GM21390 (cell line): ENCODE measurements at regions not wholly inside any gene's neighbourhood (a gene's known extent, or its start where the extent isn't known, plus 50 kb on each side); places are given as distances from the start of the nearest gene placed in this dataset.

ENCODE experiments used
- ATAC-seq: cut with Tn5 transposase; IDR thresholded peaks from one replicate; pipeline ENCODE4 v1.9.1; 2021; ENCODE audit not compliant: unreplicated experiment

DNA sequence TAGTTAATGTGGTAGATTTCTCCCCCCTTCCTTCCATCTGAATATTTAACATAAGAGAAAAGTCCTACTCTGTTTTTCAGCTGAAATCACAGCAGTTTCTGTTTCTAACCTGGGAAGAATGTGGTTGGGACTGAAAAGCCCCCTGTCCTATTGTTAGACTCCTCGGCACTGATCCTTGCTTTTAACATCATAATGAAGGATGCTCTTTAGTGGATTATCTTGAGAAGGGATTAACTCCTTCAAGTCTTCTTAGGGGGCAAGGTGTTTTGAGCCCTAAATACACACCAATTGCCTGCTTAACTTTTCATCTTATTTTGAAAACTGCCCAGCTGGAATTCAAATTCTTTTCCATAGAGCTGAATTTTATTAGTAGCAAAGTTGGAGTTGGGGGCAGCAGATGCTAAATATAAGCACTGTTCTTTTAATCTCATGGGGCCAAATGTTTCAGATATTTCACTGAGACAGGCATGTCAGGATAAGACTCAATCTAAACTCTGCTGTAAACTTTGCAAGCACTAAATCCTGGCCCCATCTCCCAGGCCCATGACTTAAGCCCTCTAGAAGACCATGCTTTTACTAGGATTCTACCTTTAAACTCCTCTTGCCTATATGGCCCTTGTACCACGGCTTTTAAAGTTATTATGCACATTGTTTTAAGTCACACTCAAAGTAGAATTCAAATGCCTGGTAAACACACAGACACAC lies 243.2 kb upstream of the NR2F2 start:
- ATAC-seq = no peak

DNA sequence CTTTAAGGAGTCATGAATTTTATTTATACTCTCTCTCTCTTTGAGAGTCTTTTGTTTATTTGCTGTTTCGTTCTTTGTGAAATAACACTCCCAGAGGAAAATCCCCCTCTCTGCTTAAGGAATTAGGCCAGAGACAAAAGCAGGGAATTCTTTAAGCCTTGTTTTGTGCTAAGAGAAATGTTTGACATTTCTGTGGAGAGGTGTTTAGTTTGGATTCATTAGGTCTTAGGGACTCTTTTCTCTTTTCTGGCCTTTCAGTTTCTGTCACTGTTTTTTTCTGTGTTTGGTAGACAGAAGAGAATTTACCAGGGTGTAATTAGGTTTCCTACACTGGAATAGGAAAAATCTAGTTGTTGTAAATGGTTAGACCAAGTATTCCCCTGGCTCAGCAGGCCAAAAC lies 241.8 kb upstream of the NR2F2 start:
- no peak for ATAC-seq

DNA sequence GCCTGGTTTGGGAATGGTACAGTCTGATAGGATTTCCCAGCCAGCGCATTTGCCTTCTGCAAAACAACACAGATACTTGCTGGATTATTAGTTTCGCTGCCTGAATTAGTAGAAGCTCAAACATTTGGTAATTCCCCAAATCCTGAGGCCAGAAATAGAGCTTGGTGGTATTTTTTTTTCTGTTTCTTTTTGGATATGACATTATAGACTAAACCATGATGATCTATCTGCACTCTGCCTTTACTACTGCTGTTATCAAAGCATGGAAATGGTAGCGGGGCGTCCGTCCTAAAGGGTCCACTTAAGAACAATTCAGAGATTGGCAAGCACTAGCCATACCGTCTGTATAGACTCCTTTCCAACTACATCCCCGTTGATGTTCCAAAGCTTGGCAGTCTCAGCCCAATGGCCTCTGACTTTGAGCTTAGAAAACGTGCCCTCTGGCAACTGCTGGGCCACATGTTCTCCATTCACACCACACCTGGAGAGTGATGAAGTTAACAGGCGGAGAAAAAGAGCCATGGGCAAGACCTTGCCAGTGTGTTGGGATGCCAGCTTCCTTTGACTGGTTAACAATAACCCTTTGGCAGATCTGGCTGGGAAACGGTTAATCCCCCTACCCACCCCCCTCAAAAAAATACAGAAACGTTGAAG lies 241.0 kb upstream of the NR2F2 start:
- ATAC-seq = no peak

DNA sequence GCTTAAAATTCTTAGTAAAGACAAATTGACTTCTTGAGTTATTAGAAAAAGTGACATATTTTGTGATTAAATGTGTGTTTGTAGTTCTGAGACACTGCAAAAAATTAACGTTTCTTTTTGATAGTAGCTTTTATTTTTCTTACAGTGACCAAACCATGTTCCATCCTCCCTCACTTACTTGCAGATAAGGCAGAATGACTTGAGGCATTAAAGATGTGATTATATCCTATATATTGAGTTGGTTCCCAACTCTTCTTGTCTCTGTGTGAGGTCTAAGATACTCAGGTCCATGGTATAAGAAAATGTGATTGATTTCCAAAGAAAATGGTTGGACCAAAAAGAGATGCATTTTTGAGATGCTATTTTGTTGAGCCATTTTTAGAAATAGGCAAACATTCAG lies 238.3 kb upstream of the NR2F2 start:
- ATAC-seq = no peak

DNA sequence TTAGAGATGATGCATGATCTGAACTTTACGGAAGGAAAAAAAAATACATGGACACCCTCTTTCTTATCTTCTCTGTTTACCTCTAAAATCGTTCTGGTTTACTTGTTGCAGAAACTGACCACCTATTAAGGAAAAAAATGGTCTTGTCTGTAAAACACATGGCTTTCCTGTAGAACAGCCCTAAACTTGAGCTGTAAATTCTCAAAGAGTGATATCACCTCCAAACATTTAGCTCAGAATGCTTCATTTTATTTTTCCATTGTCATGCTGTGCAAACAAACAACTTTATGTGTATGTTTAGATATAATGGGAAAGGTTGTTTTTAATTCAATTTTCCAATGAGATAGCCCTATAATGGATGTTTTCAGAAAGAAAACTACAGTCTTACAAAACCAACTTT lies 237.4 kb upstream of the NR2F2 start:
- no peak for ATAC-seq

DNA sequence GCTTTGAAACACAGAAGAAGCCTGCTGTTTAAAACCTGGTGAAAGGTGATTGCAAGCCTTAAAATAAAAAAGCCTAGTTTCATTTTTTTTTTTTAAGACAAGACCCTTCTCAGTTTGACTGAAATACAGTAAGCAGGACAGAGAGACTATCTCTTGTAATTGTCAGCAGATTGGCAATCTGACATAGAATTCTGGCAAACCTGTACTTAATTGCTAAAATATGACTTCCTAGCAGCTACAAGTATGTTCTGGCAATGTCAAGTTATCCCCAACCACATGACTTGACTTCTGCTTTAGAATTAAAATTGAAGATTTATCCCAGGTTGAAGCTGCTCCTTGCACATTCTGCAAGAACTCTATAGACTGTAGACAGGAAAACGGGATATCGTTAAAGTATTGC lies 232.8 kb upstream of the NR2F2 start:
- no peak for ATAC-seq

DNA sequence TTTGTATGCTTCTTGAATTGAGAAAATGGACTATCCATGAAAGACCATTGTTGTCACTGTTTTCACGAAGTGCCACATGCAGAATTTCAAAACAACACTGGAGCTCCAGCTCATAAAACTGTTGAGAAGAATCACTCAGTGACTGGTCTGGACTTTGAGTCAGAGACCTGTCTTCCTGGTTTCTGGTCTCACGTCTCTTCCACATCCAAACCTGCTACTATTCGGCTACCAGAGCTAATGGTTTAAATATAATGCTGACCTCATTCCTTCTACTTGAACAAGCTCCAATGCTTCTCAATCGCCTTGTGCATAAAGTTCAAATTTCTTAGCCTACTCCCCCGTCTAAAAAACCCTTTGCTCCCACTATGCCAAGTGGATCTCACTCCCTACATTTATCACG lies 227.9 kb upstream of the NR2F2 start:
- ATAC-seq = no peak

DNA sequence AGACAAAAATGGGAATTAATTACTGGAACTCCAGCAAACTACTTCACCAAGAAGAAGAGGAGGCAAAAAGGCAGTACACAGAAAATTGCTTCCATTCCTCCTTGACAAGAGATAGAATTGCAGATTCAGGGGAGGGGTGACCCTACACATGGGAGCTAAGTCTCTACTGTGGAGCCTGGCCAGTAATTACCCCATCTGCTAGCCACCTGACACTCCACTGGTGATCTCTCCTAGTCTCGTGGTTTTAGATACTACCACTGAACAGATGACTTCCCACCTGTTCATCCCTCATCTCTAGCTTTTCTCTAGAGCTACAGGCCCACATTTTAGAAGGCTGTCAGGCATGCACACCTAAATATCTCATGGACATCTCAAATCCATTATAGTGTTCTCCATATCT lies 224.3 kb upstream of the NR2F2 start:
- ATAC-seq = no peak

DNA sequence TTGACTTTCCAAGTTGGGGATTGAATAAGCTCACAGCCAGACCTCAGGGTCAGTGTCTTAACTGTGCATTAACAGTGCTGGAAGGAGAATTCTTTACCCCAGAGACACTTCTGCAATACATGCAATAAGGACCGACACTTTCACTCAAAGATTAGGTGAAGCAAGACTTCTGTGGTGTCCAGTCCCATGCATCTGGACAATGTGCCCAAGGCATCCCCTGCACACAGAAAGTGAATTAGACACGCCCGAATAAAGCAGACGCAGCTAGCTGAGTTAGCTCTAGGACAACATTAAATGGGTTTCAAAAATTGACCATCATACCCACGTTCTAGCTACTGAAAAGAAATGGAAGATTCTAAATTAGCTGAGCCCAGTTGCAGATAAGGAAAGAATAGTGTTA lies 223.9 kb upstream of the NR2F2 start:
- ATAC-seq = no peak

DNA sequence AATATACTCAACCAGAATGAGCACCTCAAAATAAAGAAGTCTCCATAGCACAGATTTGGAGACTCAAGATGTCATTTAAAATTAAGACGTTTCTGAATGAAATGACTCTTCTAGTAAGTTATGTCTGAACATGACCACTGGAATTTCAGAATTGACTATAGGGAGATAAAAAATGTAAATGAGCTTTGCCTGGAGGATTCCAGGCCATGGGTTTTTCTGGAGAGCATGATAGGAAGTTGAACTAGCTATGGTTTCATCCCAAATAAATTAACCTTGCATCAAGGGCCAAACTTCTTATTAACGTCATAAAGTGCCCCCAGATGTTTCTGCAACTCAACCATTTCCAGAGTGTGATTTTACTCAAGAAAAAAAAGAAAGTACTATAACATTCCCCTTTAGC lies 222.6 kb upstream of the NR2F2 start:
- no peak for ATAC-seq

DNA sequence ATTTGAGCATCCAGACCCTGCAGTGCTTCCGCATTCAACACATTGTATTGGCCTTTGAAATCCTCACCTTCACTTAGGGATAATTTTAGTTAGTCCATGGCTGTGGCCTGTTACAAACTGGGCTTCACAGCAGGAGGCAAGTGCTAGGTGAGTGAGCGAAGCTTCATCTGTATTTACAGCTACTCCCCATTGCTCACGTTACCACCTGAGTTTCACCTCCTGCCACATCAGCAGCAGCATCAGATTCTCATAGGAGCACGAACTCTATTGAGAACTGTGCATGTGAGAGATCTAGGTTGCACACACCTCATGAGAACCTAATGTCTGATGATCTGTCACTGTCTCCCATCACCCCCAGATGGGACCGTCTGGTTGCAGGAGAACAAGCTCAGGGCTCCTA lies 222.1 kb upstream of the NR2F2 start:
- ATAC-seq = no peak

DNA sequence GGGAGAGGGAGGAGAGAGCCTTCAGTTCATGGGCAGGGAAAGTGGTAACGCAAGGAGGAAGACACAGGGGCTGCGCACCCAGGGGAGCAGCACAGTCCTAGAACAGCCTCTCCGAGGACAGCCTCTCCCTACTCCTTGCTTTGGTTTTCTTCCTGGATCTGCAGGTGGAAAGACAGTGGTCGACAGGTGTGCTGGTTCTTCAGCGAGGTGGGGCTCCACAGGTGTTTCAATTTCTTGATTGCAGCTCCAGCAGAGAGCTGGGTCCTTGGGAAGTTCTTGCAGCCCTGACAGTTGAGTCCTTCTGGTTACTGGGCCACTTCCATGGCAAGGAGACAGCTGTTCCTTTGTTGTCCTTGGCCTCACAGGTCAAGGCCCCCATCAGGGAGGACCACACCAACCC lies 220.7 kb upstream of the NR2F2 start:
- ATAC-seq = no peak

DNA sequence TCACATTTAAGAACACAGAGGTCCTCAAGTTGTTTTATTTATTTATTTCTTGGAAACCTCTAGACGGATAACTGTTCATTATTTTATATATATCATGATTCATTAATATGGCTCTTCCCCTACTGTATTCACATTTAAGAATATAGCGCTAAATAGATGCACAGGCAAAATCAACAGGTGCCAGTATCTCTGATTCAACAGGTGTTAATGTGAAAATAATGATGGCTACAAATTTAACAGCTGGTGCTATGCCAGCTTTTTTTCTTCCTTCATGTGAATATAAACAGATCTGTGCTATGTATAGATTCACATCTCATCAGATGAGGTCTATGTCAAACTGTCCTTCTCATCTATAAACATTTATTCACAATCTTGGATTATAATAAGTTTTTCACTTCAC lies 218.5 kb upstream of the NR2F2 start:
- ATAC-seq = no peak

DNA sequence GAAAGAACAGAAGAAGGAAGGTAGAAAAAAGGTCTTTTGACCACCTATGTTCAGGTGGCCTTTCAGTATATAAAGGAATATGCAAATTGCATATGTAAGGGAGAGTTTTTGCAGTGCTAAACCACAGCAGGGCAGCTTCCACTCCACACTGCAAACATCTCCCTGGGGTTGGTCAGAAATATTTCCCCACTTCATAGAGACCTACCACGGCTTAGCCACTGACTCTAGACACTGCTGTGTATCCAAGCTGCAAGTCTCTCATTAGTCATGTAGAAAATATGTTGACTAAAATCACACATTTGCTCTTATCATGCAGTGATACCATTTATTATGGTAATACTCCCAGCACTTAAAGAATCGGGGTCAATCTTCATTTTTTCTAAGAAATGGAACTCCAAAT lies 214.9 kb upstream of the NR2F2 start:
- no peak for ATAC-seq

DNA sequence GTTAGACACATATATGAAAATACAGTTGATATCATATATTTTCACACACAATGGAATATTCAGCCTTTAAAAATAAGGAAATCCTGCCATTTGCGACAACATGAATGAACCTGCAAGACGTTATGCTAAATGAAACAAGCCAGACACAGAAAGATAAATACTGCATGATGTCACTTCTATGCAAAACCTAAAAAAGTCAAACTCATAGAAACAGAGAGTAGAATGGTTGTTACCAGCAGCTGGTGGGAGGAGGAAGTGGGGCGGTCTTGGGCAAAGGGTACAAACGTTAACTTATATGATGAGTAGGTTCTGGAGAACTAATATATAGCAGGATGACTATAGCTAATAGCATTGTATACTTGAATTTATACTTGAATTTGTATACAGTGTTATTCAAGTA lies 213.2 kb upstream of the NR2F2 start:
- no peak for ATAC-seq

DNA sequence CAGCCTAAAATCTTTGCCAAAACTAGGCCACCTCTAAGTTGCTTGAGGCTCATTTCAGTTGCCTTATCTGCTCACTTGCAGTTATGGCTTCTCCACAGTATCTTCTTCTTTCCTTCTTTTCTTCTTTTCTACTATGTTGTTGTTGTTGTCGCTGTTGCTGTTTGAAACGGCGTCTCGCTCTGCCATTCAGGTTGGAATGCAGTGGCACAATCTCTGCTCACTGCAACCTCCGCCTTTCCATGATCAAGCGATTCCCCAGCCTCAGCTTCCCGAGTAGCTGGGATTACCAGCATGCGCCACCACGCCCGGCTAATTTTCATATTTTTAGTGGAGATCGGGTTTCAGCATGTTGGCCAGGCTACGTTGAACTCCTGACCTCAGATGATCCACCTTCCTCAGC lies 210.8 kb upstream of the NR2F2 start:
- ATAC-seq = no peak

DNA sequence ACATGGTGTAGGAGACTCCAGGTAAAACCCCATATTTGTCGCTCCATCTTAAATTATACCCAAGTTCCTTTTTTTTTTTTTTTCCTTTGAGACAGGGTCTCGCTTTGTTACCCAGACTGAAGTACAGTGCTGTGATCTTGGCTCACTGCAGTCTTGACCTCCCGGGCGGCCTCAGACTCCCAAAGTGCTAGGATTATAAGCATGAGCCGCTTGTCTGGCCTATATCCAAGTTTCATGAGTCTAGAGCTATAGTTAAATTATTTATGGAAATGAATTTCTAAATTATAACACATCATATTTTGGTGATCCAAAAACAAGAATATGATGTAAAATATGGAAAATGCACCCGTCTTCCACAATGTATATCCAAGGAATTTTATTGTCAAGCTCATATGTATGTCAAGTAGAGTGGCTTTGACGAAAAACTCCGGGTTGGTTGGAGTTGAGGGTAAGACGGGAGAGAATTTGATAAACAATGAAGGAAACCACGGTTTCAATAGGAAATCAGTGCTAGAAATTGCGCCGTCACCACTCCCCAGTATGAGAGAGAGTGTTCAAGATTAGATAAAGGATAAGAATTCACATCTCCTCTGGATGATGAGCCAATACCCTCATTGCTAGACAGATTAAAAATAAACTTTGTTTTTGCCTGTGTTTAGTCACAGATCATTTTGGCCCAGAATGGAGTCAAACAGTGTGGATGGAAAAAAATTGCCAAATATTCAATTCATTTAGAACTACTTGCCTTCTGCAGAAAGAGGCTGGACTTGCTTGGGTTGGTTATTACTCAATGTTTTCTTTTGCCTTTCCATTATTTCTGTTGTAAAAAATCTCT lies 209.2 kb upstream of the NR2F2 start:
- no peak for ATAC-seq

DNA sequence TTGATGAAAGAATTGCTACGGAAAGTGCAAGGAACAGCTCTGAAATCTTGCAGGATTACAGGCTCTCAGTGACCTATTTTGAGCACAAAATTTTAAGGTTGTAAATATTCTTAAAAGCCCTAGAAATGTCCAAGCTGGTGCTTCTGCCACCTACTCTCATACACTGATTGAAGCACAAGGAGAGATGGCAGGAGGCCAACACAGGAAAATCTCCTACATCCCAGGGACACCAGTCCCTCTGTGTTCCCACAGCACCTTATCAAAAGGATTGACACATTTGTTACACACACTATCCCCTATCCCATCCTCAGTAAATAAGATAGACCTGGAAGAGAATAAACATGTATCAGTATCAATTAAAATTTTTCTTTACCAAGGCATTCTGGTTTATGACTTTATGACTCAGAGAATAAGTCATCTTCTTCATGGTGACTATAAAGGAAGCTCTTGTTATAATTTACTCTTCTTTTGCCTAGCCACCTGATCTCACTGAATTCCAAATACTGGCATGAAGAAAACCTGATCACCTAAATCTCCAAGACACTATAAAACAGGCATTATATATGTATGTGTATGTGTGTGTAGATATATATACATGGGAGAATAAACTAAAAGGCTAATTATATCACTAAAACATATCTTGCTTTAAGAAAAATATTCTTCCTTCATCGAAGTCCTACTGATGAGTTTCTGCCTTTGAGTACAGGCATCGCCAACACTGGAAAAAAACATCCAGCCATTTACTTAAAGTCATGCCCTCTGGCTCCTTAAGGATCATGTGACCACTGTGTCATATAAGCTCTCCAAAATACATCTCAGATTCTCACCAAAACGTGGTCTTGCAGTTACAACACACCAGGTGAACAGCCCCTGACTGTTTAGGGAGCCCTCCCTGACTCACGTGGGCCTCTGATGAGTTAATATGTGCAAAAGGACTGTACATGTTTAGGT lies 208.1 kb upstream of the NR2F2 start:
- no peak for ATAC-seq

DNA sequence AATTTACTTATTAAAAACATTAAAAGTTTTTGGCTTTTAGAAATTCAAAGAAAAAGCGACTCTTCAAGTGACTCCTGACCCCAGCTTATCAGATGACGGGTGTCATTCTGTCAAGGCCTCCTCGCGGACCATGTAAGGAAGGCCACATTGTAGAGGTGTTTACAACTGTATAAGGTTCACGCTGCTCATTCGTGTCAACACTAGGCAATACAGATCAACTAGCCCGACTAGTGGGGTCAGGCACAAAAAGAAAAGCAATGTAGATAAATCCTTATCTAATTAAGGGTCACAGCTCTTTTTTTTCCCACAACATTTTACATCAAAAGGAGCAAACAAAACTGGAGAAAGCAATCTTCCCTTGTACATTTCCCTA lies 207.5 kb upstream of the NR2F2 start:
- no peak for ATAC-seq

DNA sequence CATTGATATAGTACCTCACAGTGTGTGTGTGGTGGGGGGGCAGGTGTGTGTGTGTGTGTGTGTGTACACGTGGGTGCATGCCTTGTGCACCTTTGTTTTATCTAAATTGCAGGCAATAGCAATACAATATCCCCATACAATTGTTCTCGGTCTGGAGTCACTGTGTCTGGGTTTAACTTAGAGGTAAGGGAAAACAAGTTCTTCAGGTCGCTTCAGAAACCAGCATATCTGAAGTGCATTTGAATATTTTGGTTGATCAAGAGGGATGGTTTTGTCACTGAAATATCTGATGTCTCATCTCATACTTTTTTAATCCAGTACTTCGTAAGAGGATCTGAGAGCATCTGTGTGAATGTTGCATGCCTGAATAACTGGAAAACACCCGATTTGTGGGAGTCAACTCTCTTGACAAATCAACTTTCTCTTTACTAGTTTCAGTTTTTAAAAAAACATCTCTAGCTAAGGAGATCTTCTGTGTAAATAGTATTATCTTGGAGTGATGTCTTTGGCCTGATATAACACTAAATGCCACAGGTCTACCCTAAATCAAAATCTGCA lies 206.8 kb upstream of the NR2F2 start:
- ATAC-seq = no peak

DNA sequence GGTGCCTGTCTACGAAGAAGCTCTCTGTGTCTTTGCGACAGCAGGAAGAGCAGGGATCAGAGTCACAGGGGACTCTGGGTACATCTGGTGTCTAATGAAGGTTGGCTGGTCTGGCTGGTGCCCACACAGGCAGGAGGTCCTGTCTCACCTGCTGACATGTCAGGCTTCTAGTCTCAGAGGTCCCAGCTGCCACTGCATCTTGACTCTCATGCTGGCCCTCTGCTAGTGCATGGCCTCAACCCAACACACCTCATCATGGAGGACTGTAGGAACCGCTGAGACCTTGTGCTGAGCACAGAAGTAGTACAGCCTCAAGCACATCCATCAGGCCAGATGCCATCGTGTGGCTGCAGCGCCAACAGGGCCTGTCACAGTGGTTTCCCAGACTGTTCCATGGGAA lies 206.1 kb upstream of the NR2F2 start:
- ATAC-seq = no peak
